ENCODE measurements at regions not wholly inside any gene's neighbourhood (a gene's known extent, or its start where the extent isn't known, plus 50 kb on each side); places are given as distances from the start of the nearest gene placed in this dataset.

- Histone ChIP-seq H3K27ac (ENCODE audit: low read length) (peak overlapping the region; percentile 97), H3K4me1 (ENCODE audit: insufficient read depth, low read length) (peaks cover 99% of the 10 kb centered on the region), H3K4me3 (ENCODE audit: low read depth in 1 of 2, low read length in 2 of 2) (peak overlapping the region in 1 of 2 experiments; percentile 3; a peak in 1 of 4 replicates), H2AFZ (ENCODE audit: low read depth, low read length) (peak overlapping the region; percentile 52), H3K9me3 (ENCODE audit: insufficient read depth, low read length, severe bottlenecking) (no peaks in the 10 kb centered on the region), H3K9ac (ENCODE audit: low read depth, low read length) (peak overlapping the region; percentile 71), H3K27me3 (ENCODE audit: insufficient read depth, low read length, poor library complexity) (no peaks in the 10 kb centered on the region), H3K4me2 (ENCODE audit: insufficient read depth, low read length) (peak overlapping the region; percentile 49), H3K79me2 (ENCODE audit: insufficient read depth, low read length) (peaks cover 28% of the 10 kb centered on the region), H4K20me1 (ENCODE audit: insufficient read depth, low read length) (no peaks in the 10 kb centered on the region), H3K36me3 (ENCODE audit: insufficient read depth, low read length) (no peaks in the 10 kb centered on the region; the same call in 1 of the 2 replicates)
- ATAC-seq (ENCODE audit: insufficient read depth, low read depth) (no peak), DNase-seq (peak; percentile 27)
- TF ChIP-seq CTCF (IDR thresholded peaks at IDR 0.05; ENCODE audit: borderline replicate concordance, extremely low read depth, low read length, poor library complexity, severe bottlenecking) (peak; percentile 60), EZH2 (IDR thresholded peaks at IDR 0.05; ENCODE audit: borderline replicate concordance, low read depth, low read length, severe bottlenecking) (no peak)
These were observed 153.0 kb upstream of the ITGA4 start for GRCh38 chr2:181304011-181304844.

DNA sequence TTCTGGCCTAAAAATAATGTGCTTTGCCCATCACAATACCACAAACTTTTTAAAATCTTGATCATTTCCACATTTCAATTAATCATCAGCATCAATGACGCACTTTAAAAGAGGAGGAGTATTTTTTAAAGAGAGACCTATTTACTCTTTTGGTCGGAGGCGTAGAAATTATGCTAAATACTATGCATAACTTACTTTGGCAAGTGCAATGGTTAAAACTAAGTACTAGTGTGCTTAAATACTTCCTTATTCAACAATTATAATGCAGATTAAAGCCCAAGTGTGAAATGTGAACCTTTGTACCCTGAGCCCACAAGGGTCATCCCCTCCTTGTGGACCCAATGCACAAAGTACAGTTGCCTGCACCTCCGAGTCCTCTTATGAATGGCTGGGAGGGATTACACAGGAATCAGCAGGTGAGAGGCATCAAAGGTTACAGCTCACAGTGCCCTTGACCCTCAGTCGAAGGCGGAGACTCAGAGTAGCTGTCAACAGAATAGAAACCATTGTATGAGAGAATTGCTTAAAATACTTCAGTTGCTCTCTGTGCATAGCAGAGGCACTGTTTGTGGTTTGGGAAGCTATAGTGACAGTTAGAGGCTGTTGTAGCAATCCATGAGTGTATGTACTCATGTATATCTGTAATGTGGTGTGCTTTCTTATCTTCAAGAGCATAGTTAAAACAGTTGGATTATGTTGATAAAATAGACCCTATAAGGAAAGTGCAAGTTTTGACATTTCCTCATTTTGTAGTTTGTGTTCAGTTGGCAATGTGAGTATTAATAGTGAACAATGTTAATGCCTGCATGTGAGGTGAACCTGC, 151.7 kb upstream of the ITGA4 start:
- Histone ChIP-seq H3K79me2 (ENCODE audit: insufficient read depth, low read length) (peaks cover 28% of the 10 kb centered on the region), H3K4me2 (ENCODE audit: insufficient read depth, low read length) (peak overlapping the region; percentile 52), H3K27me3 (ENCODE audit: insufficient read depth, low read length, poor library complexity) (no peaks in the 10 kb centered on the region), H3K4me1 (ENCODE audit: insufficient read depth, low read length) (peaks cover 99% of the 10 kb centered on the region), H3K9ac (ENCODE audit: low read depth, low read length) (peak overlapping the region; percentile 71), H3K27ac (ENCODE audit: low read length) (peak overlapping the region; percentile 97), H2AFZ (ENCODE audit: low read depth, low read length) (no peak overlapping the region), H3K36me3 (ENCODE audit: insufficient read depth, low read length) (no peaks in the 10 kb centered on the region), H3K4me3 (ENCODE audit: low read depth in 1 of 2, low read length in 2 of 2) (peak overlapping the region in 1 of 2 experiments; percentile 29; a peak in 1 of 4 replicates), H3K9me3 (ENCODE audit: insufficient read depth, low read length, severe bottlenecking) (no peaks in the 10 kb centered on the region), H4K20me1 (ENCODE audit: insufficient read depth, low read length) (no peaks in the 10 kb centered on the region)
- ATAC-seq (ENCODE audit: insufficient read depth, low read depth) = peak; percentile 88
- TF ChIP-seq CTCF (IDR thresholded peaks at IDR 0.05; ENCODE audit: borderline replicate concordance, extremely low read depth, low read length, poor library complexity, severe bottlenecking) (peak; percentile 9), EZH2 (IDR thresholded peaks at IDR 0.05; ENCODE audit: borderline replicate concordance, low read depth, low read length, severe bottlenecking) (no peak)
- DNase-seq = peak; percentile 85

DNA sequence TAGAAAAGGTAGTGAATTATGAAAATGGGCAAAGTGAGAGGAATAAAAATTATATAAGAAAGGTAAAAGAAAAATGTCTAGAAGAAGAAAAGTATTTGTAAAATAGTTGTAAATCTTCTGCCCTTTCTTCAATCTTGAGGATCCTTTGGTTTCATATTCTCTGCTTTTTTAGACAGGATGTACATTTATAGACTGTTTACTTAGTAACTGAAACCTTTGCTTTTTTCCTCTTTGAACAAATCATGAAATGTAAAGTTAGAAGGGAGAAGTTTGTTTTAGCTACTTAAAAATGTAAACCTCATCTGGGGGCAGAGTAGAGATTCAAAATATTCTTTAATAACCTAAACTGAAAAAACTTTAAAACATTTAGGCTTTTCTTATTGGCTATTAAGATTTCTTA, 150.4 kb upstream of the ITGA4 start:
- H3K27ac ChIP-seq (ENCODE audit: low read length) = peak overlapping the region; percentile 97
- H2AFZ ChIP-seq (ENCODE audit: low read depth, low read length) = no peak overlapping the region
- H3K9ac ChIP-seq (ENCODE audit: low read depth, low read length) = peak overlapping the region; percentile 71
- H3K27me3 ChIP-seq (ENCODE audit: insufficient read depth, low read length, poor library complexity) = no peaks in the 10 kb centered on the region
- H3K79me2 ChIP-seq (ENCODE audit: insufficient read depth, low read length) = peaks cover 33% of the 10 kb centered on the region
- TF ChIP-seq CTCF (IDR thresholded peaks at IDR 0.05; ENCODE audit: borderline replicate concordance, extremely low read depth, low read length, poor library complexity, severe bottlenecking) = no peak
- no peak overlapping the region for H3K4me3 ChIP-seq (ENCODE audit: low read depth in 1 of 2, low read length in 2 of 2)
- H3K4me1 ChIP-seq (ENCODE audit: insufficient read depth, low read length) = peaks cover 98% of the 10 kb centered on the region
- no peaks in the 10 kb centered on the region for H4K20me1 ChIP-seq (ENCODE audit: insufficient read depth, low read length)
- no peaks in the 10 kb centered on the region for H3K9me3 ChIP-seq (ENCODE audit: insufficient read depth, low read length, severe bottlenecking)
- no peak for ATAC-seq (ENCODE audit: insufficient read depth, low read depth)
- DNase-seq = no peak
- H3K4me2 ChIP-seq (ENCODE audit: insufficient read depth, low read length) = peak overlapping the region; percentile 52
- no peaks in the 10 kb centered on the region for H3K36me3 ChIP-seq (ENCODE audit: insufficient read depth, low read length)
